ENCODE measurements at regions not wholly inside any gene's neighbourhood (a gene's known extent, or its start where the extent isn't known, plus 50 kb on each side); places are given as distances from the start of the nearest gene placed in this dataset.

DNA sequence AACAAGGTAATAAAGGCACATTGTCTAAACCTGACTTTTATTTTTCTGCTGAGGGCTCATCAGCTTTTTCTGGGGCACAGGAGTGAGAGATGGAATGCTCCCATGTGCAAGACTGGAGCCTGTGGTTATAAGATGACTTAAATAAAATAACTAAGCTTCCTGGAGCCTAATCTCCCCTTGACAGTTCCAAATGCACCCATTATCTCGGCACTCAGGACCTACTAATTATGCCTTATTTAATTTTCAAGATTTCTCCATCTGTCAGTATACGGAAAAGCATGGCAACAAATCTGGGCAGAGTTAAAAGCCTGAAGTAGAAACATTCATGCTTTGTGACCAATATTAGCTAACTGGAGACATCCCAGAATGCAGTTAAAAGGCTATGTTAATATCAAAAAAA lies 416.7 kb upstream of the TEX13C start:
- no peak for TF ChIP-seq POLR2A (IDR thresholded peaks at IDR 0.05)
- TF ChIP-seq, protein P1, sequence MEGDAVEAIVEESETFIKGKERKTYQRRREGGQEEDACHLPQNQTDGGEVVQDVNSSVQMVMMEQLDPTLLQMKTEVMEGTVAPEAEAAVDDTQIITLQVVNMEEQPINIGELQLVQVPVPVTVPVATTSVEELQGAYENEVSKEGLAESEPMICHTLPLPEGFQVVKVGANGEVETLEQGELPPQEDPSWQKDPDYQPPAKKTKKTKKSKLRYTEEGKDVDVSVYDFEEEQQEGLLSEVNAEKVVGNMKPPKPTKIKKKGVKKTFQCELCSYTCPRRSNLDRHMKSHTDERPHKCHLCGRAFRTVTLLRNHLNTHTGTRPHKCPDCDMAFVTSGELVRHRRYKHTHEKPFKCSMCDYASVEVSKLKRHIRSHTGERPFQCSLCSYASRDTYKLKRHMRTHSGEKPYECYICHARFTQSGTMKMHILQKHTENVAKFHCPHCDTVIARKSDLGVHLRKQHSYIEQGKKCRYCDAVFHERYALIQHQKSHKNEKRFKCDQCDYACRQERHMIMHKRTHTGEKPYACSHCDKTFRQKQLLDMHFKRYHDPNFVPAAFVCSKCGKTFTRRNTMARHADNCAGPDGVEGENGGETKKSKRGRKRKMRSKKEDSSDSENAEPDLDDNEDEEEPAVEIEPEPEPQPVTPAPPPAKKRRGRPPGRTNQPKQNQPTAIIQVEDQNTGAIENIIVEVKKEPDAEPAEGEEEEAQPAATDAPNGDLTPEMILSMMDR (IDR thresholded peaks at IDR 0.05): no peak

All from heart left ventricle (tissue), 13 donors.